Lung (tissue), 11 donors: ENCODE measurements at regions not wholly inside any gene's neighbourhood (a gene's known extent, or its start where the extent isn't known, plus 50 kb on each side); places are given as distances from the start of the nearest gene placed in this dataset.
"Not testable (repeated sequence)": the region's sequence is repeated elsewhere in the genome, so short reads cannot be mapped to it uniquely, and the experiment has no call there.

Experiments used
- ATAC-seq: fragments of 200-7000 bp; cut with Tn5 transposase; one replicate; pipeline ENCODE4 v1.9.1; 2020; ENCODE audit warnings: moderate number of reproducible peaks; ENCODE audit not compliant: insufficient read depth, low FRiP score
- DNase-seq, 3 donors: peaks; one replicate each; pipeline ENCODE4 v3.0.0-alpha.2; 2013 to 2017
- H3K27ac ChIP-seq, 2 donors: one replicate each; pipeline ENCODE4 v1.5.1; 2013; ENCODE audit warnings: mild to moderate bottlenecking in 2 of 2, moderate library complexity in 2 of 2, control low read depth in 1 of 2, inconsistent platforms in 1 of 2, low read depth in 1 of 2, low read length in 1 of 2
- H3K27me3 ChIP-seq, 3 donors: one replicate each; pipeline ENCODE4 v1.5.1; 2013; ENCODE audit warnings: low read length in 2 of 3; ENCODE audit not compliant: control insufficient read depth in 3 of 3, insufficient read depth in 3 of 3
- H3K36me3 ChIP-seq, 4 donors: one replicate each; pipeline ENCODE4 v1.5.1; 2013; ENCODE audit warnings: low read length in 4 of 4, mild to moderate bottlenecking in 1 of 4, moderate library complexity in 1 of 4; ENCODE audit not compliant: control insufficient read depth in 4 of 4, insufficient read depth in 4 of 4
- H3K4me1 ChIP-seq, 5 donors: one replicate each; pipeline ENCODE4 v1.5.1; 2013; ENCODE audit warnings: low read length in 5 of 5, mild to moderate bottlenecking in 2 of 5, moderate library complexity in 1 of 5; ENCODE audit not compliant: control insufficient read depth in 5 of 5, insufficient read depth in 5 of 5
- H3K4me3 ChIP-seq: one replicate; pipeline ENCODE4 v1.5.1; 2013; ENCODE audit warnings: mild to moderate bottlenecking, control low read depth, moderate library complexity
- H3K9ac ChIP-seq, 2 donors: one replicate each; pipeline ENCODE4 v1.5.1; 2013; ENCODE audit warnings: low read length in 2 of 2, control low read depth in 1 of 2; ENCODE audit not compliant: insufficient read depth in 1 of 2
- H3K9me3 ChIP-seq, 4 donors: one replicate each; pipeline ENCODE4 v1.5.1; 2013; ENCODE audit warnings: low read length in 3 of 4, mild to moderate bottlenecking in 1 of 4, moderate library complexity in 1 of 4; ENCODE audit not compliant: control insufficient read depth in 4 of 4, insufficient read depth in 3 of 4
- CTCF ChIP-seq: IDR thresholded peaks from 2 replicates; pipeline ENCODE4 v1.5.1; 2012; ENCODE audit warnings: mild to moderate bottlenecking; ENCODE audit errors: control extremely low read depth, extremely low read depth
- WGBS, 2 donors: extraction: QIAGEN DNeasy Blood & Tissue Kit; methylation state at CpG; one replicate each; pipeline ENCODE4 v1.1.7; 2013; 5-methylcytosine and 5-hydroxymethylcytosine counted together
- donor health status: control.
- donor health status: control.
- donor health status: Bipolar disorder and iron deficiency.
- donor health status: healthy.
- donor health status: DM: yes; HTN: yes; CAD: no.

- 89 to 96% methylated on average over 3 of the region's 3 CpGs for WGBS, 2 donors
- ATAC-seq, result not testable (repeated sequence)
Measured at GRCh38 chr5:21340233-21340632, 1352.2 kb upstream of the CDH18 start.

GRCh38 chr5:21336478-21336877, 1348.5 kb upstream of the CDH18 start:
- not testable (repeated sequence) for H3K9me3 ChIP-seq, H3K27ac ChIP-seq, ATAC-seq, H3K9ac ChIP-seq, DNase-seq, H3K4me1 ChIP-seq, H3K36me3 ChIP-seq, H3K4me3 ChIP-seq, H3K27me3 ChIP-seq
- WGBS, 2 donors, result 43 to 46% methylated on average over 1 of the region's 1 CpG

More at GRCh38 chr5:21340233-21340632, 1352.2 kb upstream of the CDH18 start:
- DNase-seq, H3K9me3 ChIP-seq, H3K9ac ChIP-seq, H3K4me1 ChIP-seq, H3K27me3 ChIP-seq, H3K36me3 ChIP-seq, H3K27ac ChIP-seq, H3K4me3 ChIP-seq: not testable (repeated sequence)

GRCh38 chr5:21315376-21315775, 1327.4 kb upstream of the CDH18 start:
- H3K9ac ChIP-seq, DNase-seq, H3K4me3 ChIP-seq, H3K36me3 ChIP-seq, H3K9me3 ChIP-seq, ATAC-seq, H3K27me3 ChIP-seq, H3K4me1 ChIP-seq, H3K27ac ChIP-seq: not testable (repeated sequence)
- WGBS, 2 donors, result 92 to 93% methylated on average over 3 of the region's 3 CpGs

GRCh38 chr5:21301205-21301604, 1313.2 kb upstream of the CDH18 start:
- not testable (repeated sequence) for H3K36me3 ChIP-seq, DNase-seq, ATAC-seq, H3K4me3 ChIP-seq, H3K4me1 ChIP-seq, H3K27me3 ChIP-seq, H3K9me3 ChIP-seq, H3K9ac ChIP-seq, H3K27ac ChIP-seq

- H3K36me3 ChIP-seq, result not testable (repeated sequence)
Measured at GRCh38 chr5:21274361-21274760, 1286.4 kb upstream of the CDH18 start.

GRCh38 chr5:21263361-21263760, 1275.4 kb upstream of the CDH18 start:
- DNase-seq (no peak), ATAC-seq (no peak)
- no peak for TF ChIP-seq CTCF
- H3K4me3 ChIP-seq, result no peak overlapping the region
- no peak overlapping the region for H3K9ac ChIP-seq
- 64 to 81% methylated on average over 2 of the region's 2 CpGs for WGBS, 2 donors
- no peak overlapping the region for H3K27ac ChIP-seq
- H3K4me1 ChIP-seq, result no peaks in the 10 kb centered on the region
- no peaks in the 10 kb centered on the region for H3K36me3 ChIP-seq
- peaks cover 0 to 5% (median 0%) of the 10 kb centered on the region in 4 donors for H3K9me3 ChIP-seq
- no peaks in the 10 kb centered on the region for H3K27me3 ChIP-seq

More at GRCh38 chr5:21274361-21274760, 1286.4 kb upstream of the CDH18 start:
- 59 to 66% methylated on average over 2 of the region's 2 CpGs for WGBS, 2 donors
- not testable (repeated sequence) for H3K9me3 ChIP-seq, ATAC-seq, H3K27ac ChIP-seq, H3K4me1 ChIP-seq, H3K27me3 ChIP-seq, DNase-seq, H3K9ac ChIP-seq, H3K4me3 ChIP-seq
